Upper lobe of right lung (tissue), 1 donor: ENCODE measurements at regions not wholly inside any gene's neighbourhood (a gene's known extent, or its start where the extent isn't known, plus 50 kb on each side); places are given as distances from the start of the nearest gene placed in this dataset.

Experiments
- ATAC-seq: fragments of 200-7000 bp; cut with Tn5 transposase; one replicate; pipeline ENCODE4 v1.9.1; 2020; ENCODE audit warnings: mild to moderate bottlenecking, moderate library complexity
- DNase-seq: peaks from one replicate; pipeline ENCODE4 v3.0.0-alpha.2; 2020
- H3K27ac ChIP-seq: fragments of 200-600 bp; one replicate; pipeline ENCODE4 v1.8.0; 2022
- H3K27me3 ChIP-seq: fragments of 200-600 bp; one replicate; pipeline ENCODE4 v1.8.0; 2022; ENCODE audit warnings: mild to moderate bottlenecking
- H3K36me3 ChIP-seq: fragments of 200-600 bp; one replicate; pipeline ENCODE4 v1.8.0; 2022
- H3K4me1 ChIP-seq: fragments of 200-600 bp; one replicate; pipeline ENCODE4 v1.8.0; 2022
- H3K4me3 ChIP-seq: fragments of 200-600 bp; one replicate; pipeline ENCODE4 v1.8.0; 2022; ENCODE audit warnings: mild to moderate bottlenecking
- H3K9me3 ChIP-seq: fragments of 200-600 bp; one replicate; pipeline ENCODE4 v1.8.0; 2022
- CTCF ChIP-seq: fragments of 200-600 bp; IDR thresholded peaks from one replicate; pipeline ENCODE4 v1.8.0; 2022; ENCODE audit warnings: antibody characterized with exemption
- intact Hi-C: fragments of 100-400 bp; cut with DNase I; formaldehyde crosslinking; loops from one replicate; pipeline ENCODE4 v1.11.0; 2022
- donor health status: DM: no; HTN: yes; CAD: no; lungs with severe emphysema.

DNA sequence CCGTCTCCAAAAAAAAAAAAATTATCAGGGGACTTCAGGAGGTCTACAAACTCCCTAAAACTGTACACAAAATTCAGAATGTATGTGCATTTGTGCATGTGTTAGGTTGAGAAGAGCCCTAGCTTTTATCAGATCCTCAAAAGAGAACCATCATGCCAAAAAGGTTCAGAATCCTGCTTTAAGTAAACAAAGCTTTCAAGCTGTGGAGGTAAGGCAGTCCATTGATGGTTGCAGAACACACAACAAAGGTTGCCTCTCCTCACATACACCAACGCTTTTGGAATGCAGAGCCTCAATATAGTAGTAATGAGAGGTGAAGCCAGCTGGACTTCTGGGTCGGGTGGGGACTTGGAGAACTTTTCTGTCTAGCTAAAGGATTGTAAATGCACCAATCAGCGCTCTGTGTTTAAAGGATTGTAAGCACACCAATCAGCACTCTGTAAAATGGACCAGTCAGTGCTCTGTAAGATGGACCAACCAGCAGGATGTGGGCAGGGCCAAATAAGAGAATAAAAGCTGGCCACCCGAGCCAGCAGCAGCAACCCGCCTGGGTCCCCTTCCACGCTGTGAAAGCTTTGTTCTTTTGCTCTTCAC lies 57.9 kb upstream of the RNF38 start:
- H3K4me1 ChIP-seq: peaks cover 5% of the 10 kb centered on the region
- ATAC-seq: no peak
- no peak overlapping the region for H3K4me3 ChIP-seq
- H3K9me3 ChIP-seq: no peaks in the 10 kb centered on the region
- intact Hi-C loops: no loop called here
- H3K36me3 ChIP-seq: peaks cover 6% of the 10 kb centered on the region
- DNase-seq: no peak
- no peaks in the 10 kb centered on the region for H3K27me3 ChIP-seq
- no peak overlapping the region for H3K27ac ChIP-seq
- TF ChIP-seq CTCF: no peak

DNA sequence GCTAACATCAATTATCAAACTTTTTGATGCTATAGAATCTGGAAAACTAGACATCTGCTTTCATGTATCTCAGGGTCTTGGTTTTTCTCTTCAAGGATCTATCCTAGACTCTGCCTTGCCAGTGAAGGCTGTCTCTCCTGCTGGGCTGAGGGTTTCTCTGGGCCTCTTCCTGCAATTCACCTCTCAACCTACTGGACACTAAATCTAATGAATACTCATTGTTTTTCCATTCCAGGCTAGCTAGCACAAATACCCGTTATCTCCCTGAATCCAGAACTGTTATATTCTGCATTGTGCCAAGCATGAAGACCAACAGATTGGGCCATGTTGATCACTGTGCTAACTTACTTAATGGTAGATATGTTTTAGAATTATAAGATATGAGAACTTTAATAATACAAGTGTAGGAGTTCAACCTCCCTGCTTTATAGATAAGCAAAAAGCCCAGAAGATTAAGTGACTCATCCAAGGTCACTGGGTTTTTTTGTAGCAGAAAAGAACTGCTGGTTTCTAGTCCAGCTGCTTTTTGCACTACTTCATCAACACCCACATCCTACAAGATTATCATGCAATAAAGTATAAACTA lies 56.5 kb upstream of the RNF38 start:
- TF ChIP-seq CTCF: no peak
- peaks cover 6% of the 10 kb centered on the region for H3K36me3 ChIP-seq
- no peaks in the 10 kb centered on the region for H3K9me3 ChIP-seq
- DNase-seq (no peak), ATAC-seq (no peak)
- intact Hi-C loops: no loop called here
- H3K4me3 ChIP-seq: no peak overlapping the region
- no peaks in the 10 kb centered on the region for H3K27me3 ChIP-seq
- no peak overlapping the region for H3K27ac ChIP-seq
- peaks cover 2% of the 10 kb centered on the region for H3K4me1 ChIP-seq

- no peaks in the 10 kb centered on the region for H3K36me3 ChIP-seq
- intact Hi-C loops: no loop called here
- peaks cover 7% of the 10 kb centered on the region for H3K4me1 ChIP-seq
- DNase-seq: no peak
- no peak overlapping the region for H3K27ac ChIP-seq
- H3K4me3 ChIP-seq: no peak overlapping the region
- ATAC-seq: peak; percentile 79
- no peaks in the 10 kb centered on the region for H3K9me3 ChIP-seq
- TF ChIP-seq CTCF: no peak
- H3K27me3 ChIP-seq: no peaks in the 10 kb centered on the region
Observed at GRCh38 chr9:36451949-36452348, 51.9 kb upstream of the RNF38 start.

GRCh38 chr9:36450110-36450732 lies 50.2 kb upstream of the RNF38 start:
- H3K4me1 ChIP-seq: peaks cover 15% of the 10 kb centered on the region
- no peaks in the 10 kb centered on the region for H3K9me3 ChIP-seq
- ATAC-seq (peak; percentile 53), DNase-seq (no peak)
- intact Hi-C loops: no loop called here
- H3K36me3 ChIP-seq: no peaks in the 10 kb centered on the region
- no peak overlapping the region for H3K4me3 ChIP-seq
- TF ChIP-seq CTCF: peak; percentile 76
- no peaks in the 10 kb centered on the region for H3K27me3 ChIP-seq
- H3K27ac ChIP-seq: no peak overlapping the region
